HCT116 (cell line): ENCODE measurements at regions not wholly inside any gene's neighbourhood (a gene's known extent, or its start where the extent isn't known, plus 50 kb on each side); places are given as distances from the start of the nearest gene placed in this dataset.

Experiments
- ATAC-seq: fragments of 200-7000 bp; cut with Tn5 transposase; 2 replicates; pipeline ENCODE4 v1.9.1; 2020; ENCODE audit warnings: mild to moderate bottlenecking, moderate library complexity
- BruUV-seq: library from RNA; stranded (reverse); fragments of 400-500 nt; replicated peaks from 2 replicates; lab custom pipeline; 2021; lab: Mats Ljungman, UMichigan
- CTCF ChIA-PET: fragments of 300-600 bp; sonication (Branson Sonifier 250); formaldehyde crosslinking; loops from one replicate; lab custom pipeline; 2021; ENCODE audit warnings: antibody characterized with exemption; lab: Charles Lee
- POLR2A ChIA-PET: fragments of 300-600, 350-600 bp; sonication (Branson Sonifier 250); formaldehyde crosslinking; loops from one replicate; lab custom pipeline; 2021; ENCODE audit warnings: antibody characterized with exemption; lab: Charles Lee
- RAD21 ChIA-PET, 2 experiments: fragments of 300-600 bp; sonication (Branson Sonifier 250); formaldehyde crosslinking; loops; one replicate each; lab custom pipeline; 2023; ENCODE audit warnings: low total read pairs in 2 of 2; ENCODE audit not compliant: uncharacterized antibody in 2 of 2, unreplicated experiment in 2 of 2, low non-redundant PET in 1 of 2; lab: Charles Lee
- DNase-seq: peaks from one replicate; pipeline ENCODE4 v3.0.0-alpha.2; 2010; ENCODE audit warnings: low read depth, low spot score
- H2AFZ ChIP-seq: fragments of 200-600 bp; shearing (Covaris generic), sonication (generic); 2 replicates; pipeline ENCODE4 v1.6.1; 2017; ENCODE audit warnings: low read depth, mixed run types, mixed read lengths, antibody characterized with exemption, low read length; ENCODE audit not compliant: poor library complexity, severe bottlenecking
- H3K27ac ChIP-seq: 2 replicates; pipeline ENCODE4 v1.5.1; 2012; ENCODE audit warnings: low read depth, low read length
- H3K27me3 ChIP-seq: fragments of 200-600 bp; sonication (generic); 2 replicates; pipeline ENCODE4 v1.6.1; 2016; ENCODE audit warnings: mixed run types, low read length, mixed read lengths; ENCODE audit not compliant: insufficient read depth
- H3K36me3 ChIP-seq, 2 experiments: fragments of 200-500 bp in 1 of 2; fragments of 200-600 bp in 1 of 2; sonication (Bioruptor generic) in 1 of 2; sonication (generic) in 1 of 2; 2 replicates each; pipeline versions ENCODE4 v1.5.1 to v1.6.1; 2014 to 2016; ENCODE audit warnings: low read length in 2 of 2, inconsistent platforms in 1 of 2, mixed read lengths in 1 of 2, mixed run types in 1 of 2; ENCODE audit not compliant: insufficient read depth in 2 of 2, control insufficient read depth in 1 of 2
- H3K4me1 ChIP-seq, 2 experiments: fragments of 200-600 bp in 1 of 2; sonication (generic) in 1 of 2; 2 replicates each; pipeline versions ENCODE4 v1.5.1 to v1.6.1; 2012 to 2017; ENCODE audit warnings: low read length in 2 of 2, inconsistent platforms in 1 of 2, mild to moderate bottlenecking in 1 of 2, mixed read lengths in 1 of 2, mixed run types in 1 of 2, moderate library complexity in 1 of 2; ENCODE audit not compliant: insufficient read depth in 2 of 2, control insufficient read depth in 1 of 2
- H3K4me2 ChIP-seq: fragments of 200-600 bp; sonication (generic); 2 replicates; pipeline ENCODE4 v1.6.1; 2017; ENCODE audit warnings: mixed run types, low read length, mixed read lengths
- H3K4me3 ChIP-seq, 2 experiments: fragments of 200-600 bp in 1 of 2; sonication (generic) in 1 of 2; replicated peaks in 1 of 2; 2 replicates each; pipeline ENCODE4 v1.5.1; 2011 to 2016; ENCODE audit warnings: low read length in 2 of 2, control low read depth in 1 of 2, low read depth in 1 of 2, mild to moderate bottlenecking in 1 of 2, mixed read lengths in 1 of 2, mixed run types in 1 of 2
- H3K79me2 ChIP-seq: fragments of 200-600 bp; sonication (generic); 2 replicates; pipeline ENCODE4 v1.6.1; 2017; ENCODE audit warnings: mild to moderate bottlenecking, mixed run types, low read length, moderate library complexity, mixed read lengths; ENCODE audit not compliant: insufficient read depth
- H3K9ac ChIP-seq: fragments of 200-600 bp; sonication (generic); 2 replicates; pipeline ENCODE4 v1.6.1; 2016; ENCODE audit warnings: low read length, mixed read lengths
- H3K9me2 ChIP-seq: fragments of 200-600 bp; sonication (generic), shearing (Covaris generic); 2 replicates; pipeline ENCODE4 v1.6.1; 2017; ENCODE audit warnings: mixed run types, mild to moderate bottlenecking, moderate library complexity; ENCODE audit not compliant: insufficient read depth
- H3K9me3 ChIP-seq, 2 experiments: fragments of 200-500 bp in 1 of 2; fragments of 200-600 bp in 1 of 2; sonication (Bioruptor generic) in 1 of 2; sonication (generic) in 1 of 2; 2 replicates each; pipeline ENCODE4 v1.6.1; 2014 to 2017; ENCODE audit warnings: low read length in 2 of 2, mixed read lengths in 2 of 2, inconsistent platforms in 1 of 2, low read depth in 1 of 2, mild to moderate bottlenecking in 1 of 2, mixed run types in 1 of 2, moderate library complexity in 1 of 2; ENCODE audit not compliant: control insufficient read depth in 1 of 2, insufficient read depth in 1 of 2
- H4K20me1 ChIP-seq: fragments of 200-600 bp; sonication (generic), shearing (Covaris generic); 2 replicates; pipeline ENCODE4 v1.6.1; 2017; ENCODE audit warnings: mixed run types, mild to moderate bottlenecking, moderate library complexity; ENCODE audit not compliant: insufficient read depth
- ATF3 ChIP-seq: IDR thresholded peaks from 2 replicates; pipeline ENCODE4 v1.6.1; 2012
- EZH2 ChIP-seq: fragments of 200-600 bp; sonication (generic); IDR thresholded peaks from 2 replicates; pipeline ENCODE4 v1.6.1; 2017; ENCODE audit warnings: antibody characterized with exemption, mixed run types
- POLR2AphosphoS5 ChIP-seq: IDR thresholded peaks from 2 replicates; pipeline ENCODE4 v1.6.1; 2011; ENCODE audit warnings: mild to moderate bottlenecking, low read depth, low read length, moderate library complexity
- SIN3A ChIP-seq: IDR thresholded peaks from 2 replicates; pipeline ENCODE4 v1.6.1; 2012; ENCODE audit warnings: low read depth
- YY1 ChIP-seq: IDR thresholded peaks from 2 replicates; pipeline ENCODE4 v1.6.1; 2011; ENCODE audit warnings: low read length, low read depth, moderate library complexity, mild to moderate bottlenecking; ENCODE audit not compliant: insufficient replicate concordance; ENCODE audit errors: extremely low read depth
- ZFX ChIP-seq: fragments of 450-650 bp; IDR thresholded peaks from 2 replicates; pipeline ENCODE4 v1.6.1; 2017
- ZNF274 ChIP-seq: fragments of 200-500 bp; sonication (Bioruptor generic); IDR thresholded peaks from 2 replicates; pipeline ENCODE4 v1.6.1; 2014; ENCODE audit warnings: mild to moderate bottlenecking, low read depth, low read length, inconsistent platforms
- intact Hi-C: fragments of 100-400 bp; cut with micrococcal nuclease; formaldehyde crosslinking; loops from 2 replicates; pipeline ENCODE4 v1.10.0; 2022
- TF ChIP-seq, protein P1 (sequence below): IDR thresholded peaks from 2 replicates; pipeline ENCODE4 v1.6.1; 2011; ENCODE audit warnings: mild to moderate bottlenecking, low read length, moderate library complexity; ENCODE audit not compliant: insufficient replicate concordance; ENCODE audit errors: extremely low read depth

- Histone ChIP-seq H4K20me1 (no peaks in the 10 kb centered on the region), H3K4me3 (no peak overlapping the region), H3K79me2 (no peaks in the 10 kb centered on the region)
- RAD21 ChIA-PET: no interaction called here
- no peak for TF ChIP-seq EZH2
- TF ChIP-seq, all 23 proteins: peak for 0
- intact Hi-C loops: no loop called here
- Histone ChIP-seq H2AFZ (no peak overlapping the region), H3K4me2 (no peak overlapping the region), H3K9me3 (no peaks in the 10 kb centered on the region), H3K9me2 (no peaks in the 10 kb centered on the region), H3K4me1 (no peaks in the 10 kb centered on the region), H3K36me3 (no peaks in the 10 kb centered on the region), H3K27ac (no peak overlapping the region), H3K27me3 (peaks cover 14% of the 10 kb centered on the region; the same call in 1 of the 2 replicates), H3K9ac (no peak overlapping the region)
- ATAC-seq: no peak
- ChIA-PET CTCF (no interaction called here), POLR2A (no interaction called here)
- no peak for DNase-seq
- BruUV-seq: no TSS peak
These were observed 202.9 kb upstream of the CTNNB1 start for GRCh38 chr3:40996382-40996781.

GRCh38 chr3:40996827-40997710 lies 202.2 kb upstream of the CTNNB1 start:
- H3K79me2 ChIP-seq: no peaks in the 10 kb centered on the region
- ChIA-PET POLR2A (no interaction called here), RAD21 (no interaction called here), CTCF (no interaction called here)
- no peak overlapping the region for H3K9ac ChIP-seq
- H3K27me3 ChIP-seq: peaks cover 14% of the 10 kb centered on the region; the same call in 1 of the 2 replicates
- no peaks in the 10 kb centered on the region for H3K36me3 ChIP-seq
- no peak overlapping the region for H3K4me2 ChIP-seq
- H4K20me1 ChIP-seq: no peaks in the 10 kb centered on the region
- no peak overlapping the region for H2AFZ ChIP-seq
- TF ChIP-seq POLR2AphosphoS5: no peak
- no peak for TF ChIP-seq ZFX
- no peak for TF ChIP-seq YY1
- TF ChIP-seq SIN3A: no peak
- TF ChIP-seq ATF3: no peak
- TF ChIP-seq, protein P1, sequence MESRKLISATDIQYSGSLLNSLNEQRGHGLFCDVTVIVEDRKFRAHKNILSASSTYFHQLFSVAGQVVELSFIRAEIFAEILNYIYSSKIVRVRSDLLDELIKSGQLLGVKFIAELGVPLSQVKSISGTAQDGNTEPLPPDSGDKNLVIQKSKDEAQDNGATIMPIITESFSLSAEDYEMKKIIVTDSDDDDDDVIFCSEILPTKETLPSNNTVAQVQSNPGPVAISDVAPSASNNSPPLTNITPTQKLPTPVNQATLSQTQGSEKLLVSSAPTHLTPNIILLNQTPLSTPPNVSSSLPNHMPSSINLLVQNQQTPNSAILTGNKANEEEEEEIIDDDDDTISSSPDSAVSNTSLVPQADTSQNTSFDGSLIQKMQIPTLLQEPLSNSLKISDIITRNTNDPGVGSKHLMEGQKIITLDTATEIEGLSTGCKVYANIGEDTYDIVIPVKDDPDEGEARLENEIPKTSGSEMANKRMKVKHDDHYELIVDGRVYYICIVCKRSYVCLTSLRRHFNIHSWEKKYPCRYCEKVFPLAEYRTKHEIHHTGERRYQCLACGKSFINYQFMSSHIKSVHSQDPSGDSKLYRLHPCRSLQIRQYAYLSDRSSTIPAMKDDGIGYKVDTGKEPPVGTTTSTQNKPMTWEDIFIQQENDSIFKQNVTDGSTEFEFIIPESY: no peak
- no peak for TF ChIP-seq ZNF274
- no TSS peak for BruUV-seq
- no peak overlapping the region for H3K4me3 ChIP-seq
- intact Hi-C loops: no loop called here
- H3K4me1 ChIP-seq: no peaks in the 10 kb centered on the region
- no peak overlapping the region for H3K27ac ChIP-seq
- H3K9me2 ChIP-seq: no peaks in the 10 kb centered on the region
- no peaks in the 10 kb centered on the region for H3K9me3 ChIP-seq
- ATAC-seq (no peak), DNase-seq (no peak)
